GM18520 (cell line): ENCODE measurements at regions not wholly inside any gene's neighbourhood (a gene's known extent, or its start where the extent isn't known, plus 50 kb on each side); places are given as distances from the start of the nearest gene placed in this dataset.
"Not testable (repeated sequence)": the region's sequence is repeated elsewhere in the genome, so short reads cannot be mapped to it uniquely, and the experiment has no call there.

Experiments
- ATAC-seq: cut with Tn5 transposase; IDR thresholded peaks from one replicate; pipeline ENCODE4 v1.9.1; 2021; ENCODE audit not compliant: unreplicated experiment

- ATAC-seq: no peak
These were observed 159.8 kb upstream of the JADE1 start for GRCh38 chr4:128649575-128650205.

DNA sequence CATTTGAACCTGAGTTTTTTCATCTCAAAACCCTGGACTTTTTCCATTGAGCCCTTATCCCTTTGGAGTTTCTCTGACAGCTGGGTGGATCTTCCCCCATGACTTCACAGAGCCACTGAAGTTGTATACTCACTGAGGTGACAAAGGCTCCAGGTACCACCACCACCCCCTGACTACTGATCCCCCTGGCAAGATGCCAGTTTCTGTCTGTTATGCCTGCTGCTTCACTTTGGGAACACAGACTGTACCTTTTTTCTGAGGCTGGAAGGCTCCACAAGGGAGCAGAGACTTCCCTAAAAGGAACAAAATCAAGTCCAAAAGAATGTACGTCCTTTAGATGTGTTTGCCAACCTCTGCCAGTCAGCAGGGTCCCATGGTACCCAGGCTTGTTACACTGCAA is 160.3 kb upstream of the JADE1 start:
- no peak for ATAC-seq

- no peak for ATAC-seq
These were observed 161.5 kb upstream of the JADE1 start for GRCh38 chr4:128648021-128648420.

GRCh38 chr4:128646893-128647292 is 162.6 kb upstream of the JADE1 start:
- ATAC-seq: peak; percentile 65

DNA sequence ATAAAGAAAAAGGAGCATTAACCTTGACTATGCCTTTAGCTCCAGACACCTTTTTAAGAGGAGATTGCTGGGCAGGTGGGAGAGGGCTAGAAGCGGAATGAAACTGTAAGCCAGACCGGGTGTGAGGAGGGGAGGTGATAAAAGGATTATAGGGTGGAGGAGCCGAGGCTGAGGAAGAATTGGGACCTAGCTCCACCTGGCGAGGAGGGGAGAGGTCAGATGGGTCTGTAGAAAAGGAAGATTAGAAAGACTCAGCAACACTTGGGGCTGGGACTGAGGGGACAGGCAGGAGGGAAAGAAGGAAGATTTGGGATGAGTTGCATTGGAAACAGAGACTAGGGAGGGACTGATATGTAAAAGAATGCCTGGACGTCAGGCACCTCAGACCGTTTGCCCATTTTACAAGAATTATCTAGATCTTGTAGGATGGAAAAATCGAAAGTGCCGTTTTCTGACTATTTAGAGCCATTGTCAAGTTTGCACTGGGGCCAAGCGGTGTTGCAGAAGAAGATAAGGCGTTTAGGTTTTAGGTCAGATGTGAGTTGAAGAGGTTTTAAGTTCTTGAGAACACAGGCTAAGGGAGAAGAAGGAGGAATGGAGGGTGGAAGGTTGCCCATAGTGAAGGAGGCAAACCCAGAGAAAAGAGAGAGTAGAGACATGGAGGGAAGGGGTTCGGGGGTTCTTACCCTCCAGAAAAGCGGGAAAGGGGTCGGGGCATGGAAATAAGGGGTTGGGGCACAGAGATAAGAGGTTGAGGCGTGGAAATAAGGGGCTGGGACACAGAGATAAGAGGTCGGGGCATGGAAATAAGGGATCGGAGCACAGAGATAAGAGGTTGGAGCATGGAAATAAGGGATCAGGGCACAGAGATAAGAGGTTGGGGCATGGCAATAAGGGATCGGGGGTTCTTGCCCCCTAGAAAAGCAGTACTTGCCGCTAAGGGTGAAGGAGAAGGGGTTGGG is 164.5 kb upstream of the JADE1 start:
- not testable (repeated sequence) for ATAC-seq

DNA sequence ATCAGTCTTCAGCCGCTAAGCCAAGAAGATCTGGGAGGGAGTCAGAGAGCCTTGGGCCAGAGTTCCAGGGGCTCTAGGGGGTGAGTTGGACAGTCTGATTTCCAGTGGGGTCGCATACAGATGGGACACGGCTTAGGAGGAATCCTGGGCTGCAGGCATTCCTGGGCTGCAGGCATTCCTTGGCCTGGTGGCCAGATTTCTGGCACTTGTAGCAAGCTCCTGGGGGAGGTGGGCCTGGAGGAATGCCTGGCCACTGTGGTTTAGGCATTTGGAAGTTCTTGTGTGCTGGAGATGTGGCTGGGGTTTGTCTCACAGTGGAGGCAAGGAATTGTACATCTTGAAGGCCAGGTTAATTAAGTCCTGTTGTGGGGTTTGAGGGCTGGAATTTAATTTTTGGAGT is 165.4 kb upstream of the JADE1 start:
- not testable (repeated sequence) for ATAC-seq

- ATAC-seq: not testable (repeated sequence)
These were observed 167.9 kb upstream of the JADE1 start for GRCh38 chr4:128641566-128641965.

GRCh38 chr4:128639541-128640270 is 169.8 kb upstream of the JADE1 start:
- ATAC-seq: no peak

- no peak for ATAC-seq
These were observed 172.6 kb upstream of the JADE1 start for GRCh38 chr4:128636906-128637305.

DNA sequence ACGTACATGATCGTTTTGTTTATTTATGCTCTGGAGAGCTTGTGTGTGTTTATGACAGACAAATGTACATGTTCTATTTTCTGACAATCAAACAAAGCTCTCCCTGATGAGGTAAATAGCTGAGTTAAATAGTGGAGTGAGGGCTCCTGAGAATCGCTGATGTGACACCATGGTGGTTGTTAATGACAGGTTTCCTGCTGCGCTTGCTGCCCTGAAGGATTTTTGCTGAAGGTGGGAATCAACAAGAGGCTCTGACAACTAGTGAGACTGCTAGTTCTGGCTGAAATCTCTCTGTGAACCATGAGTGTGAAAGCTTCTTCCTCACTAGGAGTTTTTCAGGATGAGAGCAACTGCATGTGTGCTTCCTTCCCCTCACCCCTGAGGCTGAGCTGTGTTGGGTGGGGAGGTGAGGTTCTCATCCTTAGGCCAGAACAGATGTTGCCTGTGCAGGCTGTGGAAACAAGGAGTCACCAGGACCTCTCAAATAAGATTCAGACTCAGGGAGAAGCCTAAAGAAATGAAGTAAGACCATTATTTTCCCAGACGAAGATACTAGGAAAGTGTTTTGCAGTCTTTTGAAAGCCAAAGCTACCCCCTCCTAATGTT is 173.4 kb upstream of the JADE1 start:
- ATAC-seq: no peak

DNA sequence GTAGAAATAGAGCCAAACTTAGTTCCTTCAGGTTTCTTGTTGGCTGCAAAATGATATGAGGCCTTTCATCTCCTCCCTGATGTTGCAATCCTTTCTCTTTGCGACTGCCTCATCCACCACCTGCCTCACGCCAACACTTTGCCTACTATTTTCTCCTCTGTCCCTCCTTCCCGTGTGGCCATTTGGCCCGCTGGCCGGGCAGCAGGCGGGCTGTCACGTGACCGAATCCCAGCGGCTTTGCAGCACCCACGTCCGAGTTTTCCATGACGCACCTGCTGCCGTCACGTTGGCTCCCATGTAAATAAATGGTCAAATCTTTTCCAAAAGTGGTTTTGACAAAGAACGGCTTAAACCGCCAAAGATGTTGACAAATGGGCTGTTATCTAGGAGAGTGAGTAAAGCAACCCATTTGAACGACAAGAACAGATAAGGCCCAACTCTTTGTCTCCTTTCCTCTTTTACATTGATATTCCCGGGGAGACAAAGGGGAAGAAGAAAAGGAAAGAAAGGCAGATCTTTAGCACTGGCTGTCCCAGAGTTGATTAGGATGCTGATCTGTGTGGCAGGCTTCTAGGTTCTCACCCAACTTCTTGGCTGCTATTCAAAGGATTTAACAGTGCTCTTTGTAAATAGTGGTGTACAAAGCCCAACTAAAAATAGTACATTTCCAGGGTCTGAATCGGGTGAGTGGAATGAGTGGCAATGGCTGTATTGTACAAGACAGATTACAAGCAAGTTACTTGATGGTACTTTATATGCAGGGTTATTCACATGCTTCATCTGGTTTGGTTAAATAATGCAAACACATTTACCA is 174.2 kb upstream of the JADE1 start:
- no peak for ATAC-seq

DNA sequence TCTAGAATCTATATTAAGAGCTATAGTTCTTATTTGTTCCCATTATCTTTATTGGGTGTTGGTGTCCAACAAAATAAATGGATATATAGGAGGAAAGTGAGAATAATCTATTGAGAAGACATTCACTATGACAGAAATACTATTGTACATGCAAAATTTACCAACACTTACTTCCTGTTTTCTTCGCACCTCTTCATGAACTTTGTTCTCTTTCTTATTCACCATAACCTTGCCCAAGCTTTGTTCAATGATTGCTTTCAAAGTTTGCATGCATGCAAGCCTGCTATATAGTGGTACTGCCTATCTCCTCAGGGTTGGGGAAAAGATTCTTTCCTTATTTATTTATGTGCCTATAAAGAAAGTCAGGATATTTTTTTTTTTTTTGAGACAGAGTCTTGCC is 176.4 kb upstream of the JADE1 start:
- peak; percentile 89 for ATAC-seq

DNA sequence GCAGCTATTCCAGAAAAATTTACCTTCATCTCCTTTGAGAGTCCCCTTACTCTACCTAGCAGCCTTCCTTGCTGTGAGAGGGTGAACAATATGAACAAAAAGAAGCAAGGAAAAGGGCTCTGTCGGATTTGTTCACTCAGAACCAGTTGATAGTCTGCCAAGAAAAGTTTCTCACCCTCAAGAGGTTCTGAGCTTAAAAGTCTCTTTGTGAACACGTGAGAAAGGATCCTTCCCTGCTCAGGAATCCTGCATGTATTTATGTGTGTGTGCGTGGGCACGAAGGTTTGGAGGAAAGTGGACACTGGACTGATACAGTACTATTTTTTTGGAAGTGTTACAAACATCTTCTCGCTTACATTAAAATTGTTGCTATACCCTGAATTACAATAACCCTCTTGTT is 178.6 kb upstream of the JADE1 start:
- ATAC-seq: no peak

DNA sequence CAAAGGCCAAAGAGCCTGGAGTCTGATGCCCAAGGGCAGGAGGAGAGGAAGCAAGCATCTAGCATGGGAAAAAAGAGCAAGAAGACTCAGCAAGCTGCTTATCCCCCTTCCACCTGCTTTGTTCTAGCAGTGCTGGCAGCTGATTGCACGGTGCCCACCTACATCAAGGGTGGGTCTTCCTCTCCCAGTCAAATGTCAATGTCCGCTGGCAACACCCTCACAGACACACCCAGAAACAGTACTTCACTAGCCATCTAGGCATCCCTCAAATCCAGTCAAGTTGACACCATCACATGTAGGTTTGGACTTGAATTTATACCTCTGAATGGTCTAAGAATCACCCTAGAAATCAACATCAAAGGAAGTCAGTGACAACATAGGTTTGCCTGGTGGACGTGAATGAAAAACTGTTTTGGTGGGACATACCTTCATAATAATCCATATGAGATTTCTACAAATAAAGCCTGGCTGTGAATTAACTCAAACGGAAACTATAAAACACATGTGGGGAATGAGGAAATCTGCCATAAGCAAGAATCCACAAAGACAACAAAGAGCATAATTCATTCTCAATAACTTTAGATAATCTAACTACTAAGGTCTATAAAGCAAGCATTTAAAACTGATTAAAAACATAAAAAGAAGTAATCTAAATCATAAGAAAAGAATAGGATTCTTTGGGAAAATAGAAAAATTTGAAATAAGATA is 185.8 kb upstream of the JADE1 start:
- ATAC-seq: no peak

GRCh38 chr4:128620279-128620965 is 189.1 kb upstream of the JADE1 start:
- not testable (repeated sequence) for ATAC-seq

DNA sequence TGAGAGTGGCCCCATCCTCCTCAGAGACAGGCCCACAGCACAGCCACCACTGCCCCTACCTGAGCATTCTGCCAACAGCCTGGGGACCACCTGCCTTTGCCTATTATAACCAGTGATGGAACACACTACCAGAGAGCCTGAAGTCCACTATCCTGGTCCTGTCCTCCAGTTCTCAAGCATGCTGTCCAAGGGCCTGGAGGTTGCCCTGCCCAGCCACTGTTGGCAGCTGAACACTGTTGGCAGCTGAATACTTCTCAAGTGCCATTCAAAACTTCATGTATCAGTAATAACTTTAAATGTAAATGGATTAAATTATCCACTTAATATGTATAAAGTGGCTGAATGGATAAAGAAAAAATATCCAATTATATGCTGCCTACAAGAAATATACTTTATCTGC is 194.3 kb upstream of the JADE1 start:
- ATAC-seq: no peak

GRCh38 chr4:128608006-128608405 is 201.5 kb upstream of the JADE1 start:
- ATAC-seq: no peak

DNA sequence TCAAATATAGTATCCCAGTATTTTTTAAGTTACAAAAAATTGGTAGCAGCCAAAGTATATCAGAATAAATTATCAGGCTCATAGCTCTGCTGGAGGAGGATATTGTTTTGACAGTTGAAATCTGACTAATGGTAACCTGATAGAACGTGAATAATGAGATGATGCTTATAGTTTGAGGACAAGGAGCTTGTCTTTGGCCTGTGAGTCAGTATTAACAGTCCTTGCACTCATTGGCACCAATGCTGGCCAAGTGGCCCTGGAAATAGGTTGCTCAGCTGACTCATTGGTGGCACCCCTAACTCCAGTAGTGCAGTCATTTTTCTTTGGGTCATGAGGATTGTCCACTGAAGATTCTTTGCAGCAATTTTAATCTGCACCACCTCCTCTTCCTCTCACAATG is 203.3 kb upstream of the JADE1 start:
- no peak for ATAC-seq

- ATAC-seq: no peak
These were observed 204.7 kb upstream of the JADE1 start for GRCh38 chr4:128604840-128605239.
